ENCODE measurements at regions not wholly inside any gene's neighbourhood (a gene's known extent, or its start where the extent isn't known, plus 50 kb on each side); places are given as distances from the start of the nearest gene placed in this dataset.

DNA sequence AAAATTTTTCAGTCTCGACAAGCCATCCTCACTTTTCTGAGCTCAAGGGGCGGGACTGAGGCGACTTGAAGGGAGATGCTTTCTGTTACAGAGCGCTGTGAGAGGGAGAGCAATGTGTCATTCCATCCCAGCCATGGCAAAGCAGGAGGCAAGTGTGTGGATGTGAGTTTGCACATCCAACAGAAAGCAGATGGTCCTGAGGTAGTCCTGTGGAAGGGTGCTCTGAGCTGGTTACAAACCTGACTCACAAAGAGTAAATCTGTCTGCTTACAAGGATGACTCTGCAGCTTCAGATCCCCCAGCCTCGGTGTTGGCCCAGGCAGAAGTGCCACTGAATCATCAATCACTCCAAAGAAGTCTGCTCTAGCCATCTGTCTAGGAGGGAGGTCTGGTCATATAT, 482.0 kb upstream of the DCC start:
- Histone ChIP-seq H3K79me2 (ENCODE audit: control insufficient read depth, insufficient read depth, low read length) (no peaks in the 10 kb centered on the region), H4K20me1 (ENCODE audit: control insufficient read depth, insufficient read depth) (no peaks in the 10 kb centered on the region), H3K27ac (ENCODE audit: control insufficient read depth, insufficient read depth) (no peak overlapping the region), H3K4me3 (no peak overlapping the region), H3K27me3 (replicated peaks in 1 of 2; ENCODE audit: control insufficient read depth in 2 of 2, insufficient read depth in 2 of 2, low read length in 1 of 2) (no peaks in the 10 kb centered on the region), H2AFZ (ENCODE audit: control insufficient read depth, low read depth, low read length) (no peak overlapping the region), H3K4me1 (ENCODE audit: control insufficient read depth, insufficient read depth, low read length) (no peaks in the 10 kb centered on the region), H3K36me3 (ENCODE audit: control insufficient read depth in 2 of 2, insufficient read depth in 2 of 2, low read length in 1 of 2) (no peaks in the 10 kb centered on the region), H3K9me3 (replicated peaks; ENCODE audit: control insufficient read depth, insufficient read depth, low read length) (no peaks in the 10 kb centered on the region), H3K4me2 (ENCODE audit: control insufficient read depth, insufficient read depth) (no peak overlapping the region), H3K9ac (ENCODE audit: control insufficient read depth, insufficient read depth, low read length) (no peak overlapping the region)
- ChIA-PET RAD21 (ENCODE audit: unreplicated experiment) (no interaction called here), SMC1A (ENCODE audit: uncharacterized antibody, unreplicated experiment) (interaction anchor here (0.9 kb wide), 1 partner anchor 101 kb away, joined by 3 read pairs; no protein-coding TSS in a partner anchor), CTCF (interaction anchor here (0.8 kb wide), 2 partner anchors 9 to 41 kb away, joined by 3 read pairs; no protein-coding TSS in a partner anchor), POLR2A (no interaction called here)
- in situ Hi-C loops (cut with MboI) (no loop called here), intact Hi-C loops (cut with micrococcal nuclease; ENCODE audit: unreplicated experiment) (no loop called here)
- no TSS peak for BruUV-seq (replicated peaks)
- FAIRE-seq = no peak
- ATAC-seq = no peak
- DNase-seq (ENCODE audit: low read depth, low spot score) = no peak
- 4% methylated on average over 5 of the region's 5 CpGs for WGBS (ENCODE audit: insufficient coverage, insufficient replicate concordance, low lambda C conversion rate, missing lambda C conversion rate)
- TF ChIP-seq, protein P1, sequence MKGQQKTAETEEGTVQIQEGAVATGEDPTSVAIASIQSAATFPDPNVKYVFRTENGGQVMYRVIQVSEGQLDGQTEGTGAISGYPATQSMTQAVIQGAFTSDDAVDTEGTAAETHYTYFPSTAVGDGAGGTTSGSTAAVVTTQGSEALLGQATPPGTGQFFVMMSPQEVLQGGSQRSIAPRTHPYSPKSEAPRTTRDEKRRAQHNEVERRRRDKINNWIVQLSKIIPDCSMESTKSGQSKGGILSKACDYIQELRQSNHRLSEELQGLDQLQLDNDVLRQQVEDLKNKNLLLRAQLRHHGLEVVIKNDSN (IDR thresholded peaks at IDR 0.05; ENCODE audit: borderline replicate concordance, extremely low read length, insufficient read depth, low read depth, low read length) = no peak
- no peak for TF ChIP-seq ZNF207 (IDR thresholded peaks at IDR 0.05; ENCODE audit: borderline replicate concordance)
- TF ChIP-seq, protein P2, sequence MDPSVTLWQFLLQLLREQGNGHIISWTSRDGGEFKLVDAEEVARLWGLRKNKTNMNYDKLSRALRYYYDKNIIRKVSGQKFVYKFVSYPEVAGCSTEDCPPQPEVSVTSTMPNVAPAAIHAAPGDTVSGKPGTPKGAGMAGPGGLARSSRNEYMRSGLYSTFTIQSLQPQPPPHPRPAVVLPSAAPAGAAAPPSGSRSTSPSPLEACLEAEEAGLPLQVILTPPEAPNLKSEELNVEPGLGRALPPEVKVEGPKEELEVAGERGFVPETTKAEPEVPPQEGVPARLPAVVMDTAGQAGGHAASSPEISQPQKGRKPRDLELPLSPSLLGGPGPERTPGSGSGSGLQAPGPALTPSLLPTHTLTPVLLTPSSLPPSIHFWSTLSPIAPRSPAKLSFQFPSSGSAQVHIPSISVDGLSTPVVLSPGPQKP (IDR thresholded peaks at IDR 0.05; ENCODE audit: low read depth, low read length) = no peak
- TF ChIP-seq, protein P3, sequence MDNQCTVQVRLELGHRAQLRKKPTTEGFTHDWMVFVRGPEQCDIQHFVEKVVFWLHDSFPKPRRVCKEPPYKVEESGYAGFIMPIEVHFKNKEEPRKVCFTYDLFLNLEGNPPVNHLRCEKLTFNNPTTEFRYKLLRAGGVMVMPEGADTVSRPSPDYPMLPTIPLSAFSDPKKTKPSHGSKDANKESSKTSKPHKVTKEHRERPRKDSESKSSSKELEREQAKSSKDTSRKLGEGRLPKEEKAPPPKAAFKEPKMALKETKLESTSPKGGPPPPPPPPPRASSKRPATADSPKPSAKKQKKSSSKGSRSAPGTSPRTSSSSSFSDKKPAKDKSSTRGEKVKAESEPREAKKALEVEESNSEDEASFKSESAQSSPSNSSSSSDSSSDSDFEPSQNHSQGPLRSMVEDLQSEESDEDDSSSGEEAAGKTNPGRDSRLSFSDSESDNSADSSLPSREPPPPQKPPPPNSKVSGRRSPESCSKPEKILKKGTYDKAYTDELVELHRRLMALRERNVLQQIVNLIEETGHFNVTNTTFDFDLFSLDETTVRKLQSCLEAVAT (IDR thresholded peaks at IDR 0.05) = no peak
- TF ChIP-seq, protein P4, sequence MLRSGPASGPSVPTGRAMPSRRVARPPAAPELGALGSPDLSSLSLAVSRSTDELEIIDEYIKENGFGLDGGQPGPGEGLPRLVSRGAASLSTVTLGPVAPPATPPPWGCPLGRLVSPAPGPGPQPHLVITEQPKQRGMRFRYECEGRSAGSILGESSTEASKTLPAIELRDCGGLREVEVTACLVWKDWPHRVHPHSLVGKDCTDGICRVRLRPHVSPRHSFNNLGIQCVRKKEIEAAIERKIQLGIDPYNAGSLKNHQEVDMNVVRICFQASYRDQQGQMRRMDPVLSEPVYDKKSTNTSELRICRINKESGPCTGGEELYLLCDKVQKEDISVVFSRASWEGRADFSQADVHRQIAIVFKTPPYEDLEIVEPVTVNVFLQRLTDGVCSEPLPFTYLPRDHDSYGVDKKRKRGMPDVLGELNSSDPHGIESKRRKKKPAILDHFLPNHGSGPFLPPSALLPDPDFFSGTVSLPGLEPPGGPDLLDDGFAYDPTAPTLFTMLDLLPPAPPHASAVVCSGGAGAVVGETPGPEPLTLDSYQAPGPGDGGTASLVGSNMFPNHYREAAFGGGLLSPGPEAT (IDR thresholded peaks at IDR 0.05; ENCODE audit: low read depth) = no peak
- TF ChIP-seq SIX5 (IDR thresholded peaks at IDR 0.05; ENCODE audit: low read depth, low read length, severe bottlenecking) = no peak
- no peak for TF ChIP-seq RAD21 (IDR thresholded peaks at IDR 0.05; ENCODE audit: insufficient read depth, low read depth, low read length)
- TF ChIP-seq, protein P5, sequence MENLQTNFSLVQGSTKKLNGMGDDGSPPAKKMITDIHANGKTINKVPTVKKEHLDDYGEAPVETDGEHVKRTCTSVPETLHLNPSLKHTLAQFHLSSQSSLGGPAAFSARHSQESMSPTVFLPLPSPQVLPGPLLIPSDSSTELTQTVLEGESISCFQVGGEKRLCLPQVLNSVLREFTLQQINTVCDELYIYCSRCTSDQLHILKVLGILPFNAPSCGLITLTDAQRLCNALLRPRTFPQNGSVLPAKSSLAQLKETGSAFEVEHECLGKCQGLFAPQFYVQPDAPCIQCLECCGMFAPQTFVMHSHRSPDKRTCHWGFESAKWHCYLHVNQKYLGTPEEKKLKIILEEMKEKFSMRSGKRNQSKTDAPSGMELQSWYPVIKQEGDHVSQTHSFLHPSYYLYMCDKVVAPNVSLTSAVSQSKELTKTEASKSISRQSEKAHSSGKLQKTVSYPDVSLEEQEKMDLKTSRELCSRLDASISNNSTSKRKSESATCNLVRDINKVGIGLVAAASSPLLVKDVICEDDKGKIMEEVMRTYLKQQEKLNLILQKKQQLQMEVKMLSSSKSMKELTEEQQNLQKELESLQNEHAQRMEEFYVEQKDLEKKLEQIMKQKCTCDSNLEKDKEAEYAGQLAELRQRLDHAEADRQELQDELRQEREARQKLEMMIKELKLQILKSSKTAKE (IDR thresholded peaks at IDR 0.05; ENCODE audit: low read depth, poor library complexity, severe bottlenecking) = no peak
- TF ChIP-seq, protein P6, sequence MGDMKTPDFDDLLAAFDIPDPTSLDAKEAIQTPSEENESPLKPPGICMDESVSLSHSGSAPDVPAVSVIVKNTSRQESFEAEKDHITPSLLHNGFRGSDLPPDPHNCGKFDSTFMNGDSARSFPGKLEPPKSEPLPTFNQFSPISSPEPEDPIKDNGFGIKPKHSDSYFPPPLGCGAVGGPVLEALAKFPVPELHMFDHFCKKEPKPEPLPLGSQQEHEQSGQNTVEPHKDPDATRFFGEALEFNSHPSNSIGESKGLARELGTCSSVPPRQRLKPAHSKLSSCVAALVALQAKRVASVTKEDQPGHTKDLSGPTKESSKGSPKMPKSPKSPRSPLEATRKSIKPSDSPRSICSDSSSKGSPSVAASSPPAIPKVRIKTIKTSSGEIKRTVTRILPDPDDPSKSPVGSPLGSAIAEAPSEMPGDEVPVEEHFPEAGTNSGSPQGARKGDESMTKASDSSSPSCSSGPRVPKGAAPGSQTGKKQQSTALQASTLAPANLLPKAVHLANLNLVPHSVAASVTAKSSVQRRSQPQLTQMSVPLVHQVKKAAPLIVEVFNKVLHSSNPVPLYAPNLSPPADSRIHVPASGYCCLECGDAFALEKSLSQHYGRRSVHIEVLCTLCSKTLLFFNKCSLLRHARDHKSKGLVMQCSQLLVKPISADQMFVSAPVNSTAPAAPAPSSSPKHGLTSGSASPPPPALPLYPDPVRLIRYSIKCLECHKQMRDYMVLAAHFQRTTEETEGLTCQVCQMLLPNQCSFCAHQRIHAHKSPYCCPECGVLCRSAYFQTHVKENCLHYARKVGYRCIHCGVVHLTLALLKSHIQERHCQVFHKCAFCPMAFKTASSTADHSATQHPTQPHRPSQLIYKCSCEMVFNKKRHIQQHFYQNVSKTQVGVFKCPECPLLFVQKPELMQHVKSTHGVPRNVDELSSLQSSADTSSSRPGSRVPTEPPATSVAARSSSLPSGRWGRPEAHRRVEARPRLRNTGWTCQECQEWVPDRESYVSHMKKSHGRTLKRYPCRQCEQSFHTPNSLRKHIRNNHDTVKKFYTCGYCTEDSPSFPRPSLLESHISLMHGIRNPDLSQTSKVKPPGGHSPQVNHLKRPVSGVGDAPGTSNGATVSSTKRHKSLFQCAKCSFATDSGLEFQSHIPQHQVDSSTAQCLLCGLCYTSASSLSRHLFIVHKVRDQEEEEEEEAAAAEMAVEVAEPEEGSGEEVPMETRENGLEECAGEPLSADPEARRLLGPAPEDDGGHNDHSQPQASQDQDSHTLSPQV (IDR thresholded peaks at IDR 0.05) = no peak

All from GM12878 (cell line).